Esophagus squamous epithelium (tissue), 5 donors: ENCODE measurements at regions not wholly inside any gene's neighbourhood (a gene's known extent, or its start where the extent isn't known, plus 50 kb on each side); places are given as distances from the start of the nearest gene placed in this dataset.
A peak's percentile ranks its signal among the peaks of the same experiment; 100 is the strongest.

Experiments
- DNase-seq: peaks from one replicate; lab custom pipeline; 2025; lab: John Stamatoyannopoulos, UW
- H3K27ac ChIP-seq, 4 donors: fragments of 200-600 bp; sonication (generic); one replicate each; pipeline ENCODE4 v1.5.1; 2016 to 2019; ENCODE audit warnings: mild to moderate bottlenecking in 1 of 4
- H3K27me3 ChIP-seq, 4 donors: fragments of 200-600 bp; sonication (generic); 1 replicate in 3 of 4; 2 replicates in 1 of 4; pipeline versions ENCODE4 v1.5.1 to v1.6.0; 2017 to 2021; ENCODE audit warnings: antibody characterized with exemption in 1 of 4
- H3K36me3 ChIP-seq, 3 donors: fragments of 200-600 bp; sonication (generic); one replicate each; pipeline ENCODE4 v1.5.1; 2016 to 2019
- H3K4me1 ChIP-seq, 3 donors: fragments of 200-600 bp; sonication (generic); one replicate each; pipeline ENCODE4 v1.5.1; 2017 to 2019
- H3K4me3 ChIP-seq, 4 donors: fragments of 200-600 bp; sonication (generic); 1 replicate in 3 of 4; 2 replicates in 1 of 4; pipeline ENCODE4 v1.5.1; 2016 to 2019; ENCODE audit warnings: mild to moderate bottlenecking in 2 of 4, moderate library complexity in 1 of 4
- H3K9me3 ChIP-seq, 3 donors: fragments of 200-600 bp; sonication (generic); one replicate each; pipeline ENCODE4 v1.5.1; 2016 to 2019
- POLR2A ChIP-seq, 4 donors: fragments of 450-650 bp; IDR thresholded peaks; one replicate each; pipeline ENCODE4 v1.6.1; 2017; ENCODE audit warnings: antibody characterized with exemption in 4 of 4, mild to moderate bottlenecking in 4 of 4, moderate library complexity in 3 of 4
- WGBS, 2 donors: methylation state at CpG; one replicate each; pipeline ENCODE4 v1.1.5; 2018; 5-methylcytosine and 5-hydroxymethylcytosine counted together
- intact Hi-C: fragments of 100-400 bp; cut with DNase I; formaldehyde crosslinking; loops from one replicate; pipeline ENCODE4 v1.15.0; 2022
- TF ChIP-seq, protein P1 (sequence below), 6 experiments: fragments of 450-650 bp in 4 of 6; fragments of 200-600 bp in 2 of 6; sonication (generic) in 2 of 6; IDR thresholded peaks; one replicate each; pipeline ENCODE4 v1.5.1; 2016 to 2019; ENCODE audit warnings: antibody characterized with exemption in 6 of 6, mild to moderate bottlenecking in 4 of 6, moderate library complexity in 4 of 6
- donor health status: DM: yes; HTN: yes; CAD: no.

DNA sequence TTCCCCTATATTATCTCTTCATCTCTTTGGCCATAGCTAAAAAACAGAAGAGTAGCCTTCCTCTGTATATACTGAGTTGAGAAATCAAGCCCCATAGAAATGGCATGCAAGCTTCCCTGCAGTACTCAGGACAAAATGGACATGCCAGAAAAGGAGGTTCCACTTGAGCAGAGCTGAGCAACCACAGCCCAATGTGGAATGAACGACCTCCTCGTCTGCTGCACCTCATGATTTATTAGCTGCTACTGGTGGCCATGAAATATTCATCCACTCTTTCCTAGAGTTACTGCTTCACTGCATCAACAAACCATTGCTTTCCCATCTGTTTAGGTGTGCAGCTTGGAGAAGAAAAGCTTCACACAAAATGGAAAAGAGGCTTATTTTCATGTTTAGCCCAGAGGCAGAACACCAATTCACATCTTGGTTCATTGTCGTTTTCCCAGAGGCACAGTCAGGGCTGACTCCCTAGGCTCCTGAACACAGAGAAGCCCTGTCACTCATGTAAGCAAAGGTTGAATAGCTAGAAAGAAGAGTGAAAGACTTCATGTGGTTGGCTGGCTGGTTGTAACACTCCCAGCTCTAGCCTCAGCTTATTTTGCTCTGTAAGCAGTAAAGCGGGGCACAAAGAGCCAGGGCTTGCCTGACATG lies 148.0 kb downstream of the TSEN15 start:
- no peaks in the 10 kb centered on the region for H3K36me3 ChIP-seq
- intact Hi-C loops = no loop called here
- no peaks in the 10 kb centered on the region for H3K4me1 ChIP-seq
- no peak for DNase-seq
- no peaks in the 10 kb centered on the region for H3K9me3 ChIP-seq
- H3K27ac ChIP-seq = no peak overlapping the region
- TF ChIP-seq, protein P1, sequence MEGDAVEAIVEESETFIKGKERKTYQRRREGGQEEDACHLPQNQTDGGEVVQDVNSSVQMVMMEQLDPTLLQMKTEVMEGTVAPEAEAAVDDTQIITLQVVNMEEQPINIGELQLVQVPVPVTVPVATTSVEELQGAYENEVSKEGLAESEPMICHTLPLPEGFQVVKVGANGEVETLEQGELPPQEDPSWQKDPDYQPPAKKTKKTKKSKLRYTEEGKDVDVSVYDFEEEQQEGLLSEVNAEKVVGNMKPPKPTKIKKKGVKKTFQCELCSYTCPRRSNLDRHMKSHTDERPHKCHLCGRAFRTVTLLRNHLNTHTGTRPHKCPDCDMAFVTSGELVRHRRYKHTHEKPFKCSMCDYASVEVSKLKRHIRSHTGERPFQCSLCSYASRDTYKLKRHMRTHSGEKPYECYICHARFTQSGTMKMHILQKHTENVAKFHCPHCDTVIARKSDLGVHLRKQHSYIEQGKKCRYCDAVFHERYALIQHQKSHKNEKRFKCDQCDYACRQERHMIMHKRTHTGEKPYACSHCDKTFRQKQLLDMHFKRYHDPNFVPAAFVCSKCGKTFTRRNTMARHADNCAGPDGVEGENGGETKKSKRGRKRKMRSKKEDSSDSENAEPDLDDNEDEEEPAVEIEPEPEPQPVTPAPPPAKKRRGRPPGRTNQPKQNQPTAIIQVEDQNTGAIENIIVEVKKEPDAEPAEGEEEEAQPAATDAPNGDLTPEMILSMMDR (IDR thresholded peaks at IDR 0.05) = no peak
- TF ChIP-seq POLR2A (IDR thresholded peaks at IDR 0.05) = no peak
- no peak overlapping the region for H3K4me3 ChIP-seq
- no peaks in the 10 kb centered on the region for H3K27me3 ChIP-seq
- WGBS, 2 donors = 64% methylated on average over 4 of the region's 4 CpGs

DNA sequence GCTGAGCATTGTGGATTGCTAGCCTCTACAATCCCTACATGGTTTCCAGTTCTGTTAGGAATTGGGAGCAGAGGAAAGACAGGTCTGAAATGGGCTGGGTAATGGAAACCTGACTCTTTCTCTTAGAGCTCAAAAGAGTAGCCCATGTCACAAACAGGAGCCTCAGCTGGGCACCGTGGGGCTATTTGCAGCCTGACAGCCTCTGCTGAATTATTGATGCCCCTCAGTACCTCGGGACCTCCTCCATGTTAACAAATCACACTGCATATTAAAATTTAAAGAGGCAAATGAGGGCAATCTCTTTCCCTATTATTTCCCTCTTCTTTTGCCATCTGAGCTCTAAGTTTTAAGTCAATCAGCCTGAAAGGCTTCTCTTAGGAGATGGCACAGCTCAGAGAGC lies 157.1 kb downstream of the TSEN15 start:
- Histone ChIP-seq H3K36me3 (no peaks in the 10 kb centered on the region), H3K27me3 (peaks cover 0 to 3% (median 0%) of the 10 kb centered on the region in 4 donors), H3K27ac (no peak overlapping the region), H3K4me3 (no peak overlapping the region), H3K4me1 (peaks cover 0 to 8% (median 6%) of the 10 kb centered on the region in 3 donors), H3K9me3 (no peaks in the 10 kb centered on the region)
- WGBS, 2 donors = 57 to 67% methylated on average over 2 of the region's 2 CpGs
- TF ChIP-seq, protein P1 (IDR thresholded peaks at IDR 0.05) = no peak
- TF ChIP-seq POLR2A (IDR thresholded peaks at IDR 0.05) = no peak
- DNase-seq = no peak
- intact Hi-C loops = no loop called here

DNA sequence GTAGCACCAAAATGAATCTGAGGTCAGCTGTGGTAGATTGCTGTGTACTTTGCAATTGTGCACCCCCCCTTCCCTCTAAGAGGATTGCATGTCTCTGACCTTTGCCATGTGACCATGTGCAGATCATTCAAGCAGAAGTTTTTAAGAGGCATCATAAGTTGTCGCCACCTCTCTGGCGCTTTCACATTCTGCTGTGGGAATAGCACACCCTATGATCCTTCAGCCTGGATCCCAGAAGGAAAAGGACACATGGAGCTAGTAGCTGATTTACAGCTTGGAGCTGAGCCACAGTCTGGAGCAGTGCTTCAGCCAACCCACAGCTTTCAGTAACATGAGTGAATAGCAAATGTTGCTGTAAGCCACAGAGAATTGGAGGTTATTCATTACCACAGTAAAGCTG lies 158.5 kb downstream of the TSEN15 start:
- H3K27ac ChIP-seq = no peak overlapping the region
- no peaks in the 10 kb centered on the region for H3K9me3 ChIP-seq
- H3K36me3 ChIP-seq = no peaks in the 10 kb centered on the region
- no peak for TF ChIP-seq POLR2A (IDR thresholded peaks at IDR 0.05)
- TF ChIP-seq, protein P1 (IDR thresholded peaks at IDR 0.05) = no peak
- peaks cover 0 to 8% (median 6%) of the 10 kb centered on the region in 3 donors for H3K4me1 ChIP-seq
- no peak overlapping the region for H3K4me3 ChIP-seq
- intact Hi-C loops = no loop called here
- no peak for DNase-seq
- H3K27me3 ChIP-seq = peaks cover 0 to 3% (median 0%) of the 10 kb centered on the region in 4 donors
- 80 to 93% methylated on average over 1 to 2 of the region's 2 CpGs for WGBS, 2 donors

DNA sequence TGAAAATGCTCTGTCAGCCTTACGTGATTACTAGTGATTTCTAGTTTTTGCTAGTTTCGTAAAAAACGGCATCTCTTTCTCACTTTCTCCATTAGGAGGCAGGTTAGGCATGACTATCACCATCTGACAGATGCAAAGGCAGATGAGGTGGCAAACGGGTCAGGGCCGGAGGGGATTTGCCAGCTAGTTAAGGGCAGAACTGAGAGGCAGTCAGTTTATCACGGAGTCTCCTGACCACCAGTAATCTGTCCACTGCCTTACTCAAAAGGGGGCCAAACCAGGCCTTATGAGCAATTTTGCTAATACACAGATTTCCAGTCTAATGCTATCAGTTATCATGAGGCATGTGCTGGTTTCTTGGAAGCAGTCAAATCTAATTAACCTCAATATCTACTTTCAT lies 159.3 kb downstream of the TSEN15 start:
- Histone ChIP-seq H3K27me3 (peaks cover 0 to 3% (median 0%) of the 10 kb centered on the region in 4 donors), H3K36me3 (no peaks in the 10 kb centered on the region), H3K4me3 (no peak overlapping the region), H3K27ac (no peak overlapping the region), H3K4me1 (peaks cover 0 to 8% (median 6%) of the 10 kb centered on the region in 3 donors), H3K9me3 (no peaks in the 10 kb centered on the region)
- no peak for TF ChIP-seq POLR2A (IDR thresholded peaks at IDR 0.05)
- TF ChIP-seq, protein P1 (IDR thresholded peaks at IDR 0.05) = no peak
- intact Hi-C loops = no loop called here
- 81 to 88% methylated on average over 6 of the region's 6 CpGs for WGBS, 2 donors
- no peak for DNase-seq

DNA sequence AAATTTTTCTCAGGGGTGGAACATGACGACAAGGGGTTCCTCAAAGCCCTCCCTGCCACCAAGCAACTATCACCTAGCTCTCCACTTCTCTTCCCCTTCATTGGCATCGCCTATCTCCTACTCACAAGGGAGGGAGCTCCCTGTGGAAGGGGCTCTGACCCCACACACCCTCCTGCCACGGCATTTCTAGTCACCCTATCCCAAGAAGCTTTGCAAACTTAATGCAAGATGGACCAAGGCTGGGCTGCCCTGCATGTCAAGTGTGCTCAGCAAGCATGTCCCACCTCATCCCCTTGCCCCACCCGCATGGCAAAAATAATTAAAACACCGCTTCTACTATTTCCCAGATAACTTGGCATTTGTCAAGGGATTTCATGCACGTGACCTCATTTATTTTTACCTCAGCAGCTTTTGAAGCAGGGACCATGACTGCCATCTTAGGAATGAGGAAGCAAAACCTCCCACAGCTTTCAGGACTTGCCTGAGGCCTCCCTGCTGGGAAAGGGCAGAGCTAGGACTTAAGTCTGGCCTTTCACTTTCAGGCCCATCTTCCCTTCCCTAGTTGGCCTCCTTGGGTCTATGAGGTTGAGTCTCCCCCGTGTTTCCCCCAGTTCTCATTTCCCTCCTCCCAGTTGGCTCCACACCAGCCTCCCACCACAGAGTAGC lies 161.3 kb downstream of the TSEN15 start:
- H3K4me3 ChIP-seq = no peak overlapping the region

More for the DNA sequence above, 161.3 kb downstream of the TSEN15 start:
- 49 to 62% methylated on average over 7 of the region's 7 CpGs for WGBS, 2 donors
- peak overlapping the region in 1 of 4 donors; percentile 23 for H3K27ac ChIP-seq
- H3K4me1 ChIP-seq = peaks cover 0 to 8% (median 6%) of the 10 kb centered on the region in 3 donors
- no peaks in the 10 kb centered on the region for H3K36me3 ChIP-seq
- no peaks in the 10 kb centered on the region for H3K9me3 ChIP-seq
- intact Hi-C loops = no loop called here
- DNase-seq = no peak
- TF ChIP-seq, protein P1 (IDR thresholded peaks at IDR 0.05) = no peak
- no peak for TF ChIP-seq POLR2A (IDR thresholded peaks at IDR 0.05)
- H3K27me3 ChIP-seq = peaks cover 0 to 3% (median 0%) of the 10 kb centered on the region in 4 donors
